ENCODE measurements at regions not wholly inside any gene's neighbourhood (a gene's known extent, or its start where the extent isn't known, plus 50 kb on each side); places are given as distances from the start of the nearest gene placed in this dataset.

GRCh38 chrX:39195156-39195555 lies 393.9 kb downstream of the MID1IP1 start:
- intact Hi-C loops (cut with DNase I; ENCODE audit: low total_unique reads): no loop called here
- TF ChIP-seq POLR2A (IDR thresholded peaks at IDR 0.05) (no peak), CTCF (IDR thresholded peaks at IDR 0.05) (no peak)
- no peak overlapping the region for H3K27ac ChIP-seq
- no peak for DNase-seq
- H3K4me1 ChIP-seq: no peaks in the 10 kb centered on the region
- H3K4me3 ChIP-seq: no peak overlapping the region
- no peaks in the 10 kb centered on the region for H3K27me3 ChIP-seq
- H3K36me3 ChIP-seq: no peaks in the 10 kb centered on the region
- no peaks in the 10 kb centered on the region for H3K9me3 ChIP-seq

- intact Hi-C loops (cut with DNase I; ENCODE audit: low total_unique reads): no loop called here
- Histone ChIP-seq H3K4me1 (no peaks in the 10 kb centered on the region), H3K4me3 (no peak overlapping the region), H3K36me3 (no peaks in the 10 kb centered on the region), H3K9me3 (no peaks in the 10 kb centered on the region), H3K27ac (no peak overlapping the region), H3K27me3 (no peaks in the 10 kb centered on the region)
- TF ChIP-seq POLR2A (IDR thresholded peaks at IDR 0.05) (no peak), CTCF (IDR thresholded peaks at IDR 0.05) (no peak)
- peak; percentile 15 to 27 for DNase-seq
Observed at GRCh38 chrX:39196192-39197102, 395.2 kb downstream of the MID1IP1 start.

GRCh38 chrX:39199429-39199828 lies 398.2 kb downstream of the MID1IP1 start:
- TF ChIP-seq CTCF (IDR thresholded peaks at IDR 0.05) (no peak), POLR2A (IDR thresholded peaks at IDR 0.05) (no peak)
- Histone ChIP-seq H3K4me1 (no peaks in the 10 kb centered on the region), H3K27ac (no peak overlapping the region), H3K27me3 (no peaks in the 10 kb centered on the region), H3K9me3 (no peaks in the 10 kb centered on the region), H3K36me3 (no peaks in the 10 kb centered on the region), H3K4me3 (no peak overlapping the region)
- DNase-seq: no peak
- intact Hi-C loops (cut with DNase I; ENCODE audit: low total_unique reads): no loop called here

- no peak for TF ChIP-seq POLR2A (IDR thresholded peaks at IDR 0.05)
- no peak for TF ChIP-seq CTCF (IDR thresholded peaks at IDR 0.05)
- Histone ChIP-seq H3K27me3 (no peaks in the 10 kb centered on the region), H3K4me3 (no peak overlapping the region), H3K4me1 (no peaks in the 10 kb centered on the region), H3K36me3 (no peaks in the 10 kb centered on the region), H3K9me3 (no peaks in the 10 kb centered on the region), H3K27ac (no peak overlapping the region)
- DNase-seq: no peak
- intact Hi-C loops (cut with DNase I; ENCODE audit: low total_unique reads): no loop called here
Observed at GRCh38 chrX:39201305-39201990, 400.2 kb downstream of the MID1IP1 start.

GRCh38 chrX:39202641-39203040 lies 401.4 kb downstream of the MID1IP1 start:
- TF ChIP-seq POLR2A (IDR thresholded peaks at IDR 0.05) (no peak), CTCF (IDR thresholded peaks at IDR 0.05) (no peak)
- Histone ChIP-seq H3K4me1 (no peaks in the 10 kb centered on the region), H3K4me3 (no peak overlapping the region), H3K27me3 (no peaks in the 10 kb centered on the region), H3K9me3 (no peaks in the 10 kb centered on the region), H3K36me3 (no peaks in the 10 kb centered on the region), H3K27ac (no peak overlapping the region)
- intact Hi-C loops (cut with DNase I; ENCODE audit: low total_unique reads): no loop called here
- DNase-seq: no peak

Measured in uterus (tissue), 3 donors.